ENCODE measurements at regions not wholly inside any gene's neighbourhood (a gene's known extent, or its start where the extent isn't known, plus 50 kb on each side); places are given as distances from the start of the nearest gene placed in this dataset.

- Mint-ChIP-seq H3K36me3 (no peaks in the 10 kb centered on the region), H3K27ac (no peak overlapping the region), H3K4me3 (no peak overlapping the region), H3K9me3 (peaks cover 5 to 6% of the 10 kb centered on the region in 2 donors), H3K27me3 (ENCODE audit: low read depth in 2 of 2) (peaks cover 0 to 3% of the 10 kb centered on the region in 2 donors), H3K4me1 (no peaks in the 10 kb centered on the region)
- Histone ChIP-seq H3K4me1 (ENCODE audit: control insufficient read depth, insufficient read depth, low read length) (no peaks in the 10 kb centered on the region), H3K36me3 (ENCODE audit: control insufficient read depth, insufficient read depth, low read length) (no peaks in the 10 kb centered on the region), H3K27ac (ENCODE audit: low read length) (no peak overlapping the region), H3K9me3 (ENCODE audit: control insufficient read depth, insufficient read depth, low read length) (no peaks in the 10 kb centered on the region), H3K4me3 (ENCODE audit: low read length) (no peak overlapping the region), H3K27me3 (ENCODE audit: control insufficient read depth, insufficient read depth, low read length) (no peaks in the 10 kb centered on the region)
- TF ChIP-seq CTCF (IDR thresholded peaks at IDR 0.05) = no peak
- intact Hi-C loops (cut with micrococcal nuclease) = no loop called here
- DNase-seq = no peak
- no peak for ATAC-seq
- 100% methylated on average over 1 of the region's 2 CpGs for WGBS (ENCODE audit: insufficient coverage)
Observed at GRCh38 chr10:63884426-63884825, 363.2 kb downstream of the REEP3 start.

GRCh38 chr10:63885156-63885555 lies 364.0 kb downstream of the REEP3 start:
- Histone ChIP-seq H3K36me3 (ENCODE audit: control insufficient read depth, insufficient read depth, low read length) (no peaks in the 10 kb centered on the region), H3K4me1 (ENCODE audit: control insufficient read depth, insufficient read depth, low read length) (no peaks in the 10 kb centered on the region), H3K4me3 (ENCODE audit: low read length) (no peak overlapping the region), H3K27ac (ENCODE audit: low read length) (no peak overlapping the region), H3K9me3 (ENCODE audit: control insufficient read depth, insufficient read depth, low read length) (no peaks in the 10 kb centered on the region), H3K27me3 (ENCODE audit: control insufficient read depth, insufficient read depth, low read length) (no peaks in the 10 kb centered on the region)
- Mint-ChIP-seq H3K4me1 (no peaks in the 10 kb centered on the region), H3K36me3 (no peaks in the 10 kb centered on the region), H3K4me3 (no peak overlapping the region), H3K27ac (no peak overlapping the region), H3K27me3 (ENCODE audit: low read depth in 2 of 2) (peaks cover 0 to 3% of the 10 kb centered on the region in 2 donors), H3K9me3 (peaks cover 5 to 6% of the 10 kb centered on the region in 2 donors)
- TF ChIP-seq CTCF (IDR thresholded peaks at IDR 0.05) = no peak
- no peak for ATAC-seq
- intact Hi-C loops (cut with micrococcal nuclease) = no loop called here
- DNase-seq = no peak

- no peak for TF ChIP-seq CTCF (IDR thresholded peaks at IDR 0.05)
- Histone ChIP-seq H3K4me1 (ENCODE audit: control insufficient read depth, insufficient read depth, low read length) (no peaks in the 10 kb centered on the region), H3K27me3 (ENCODE audit: control insufficient read depth, insufficient read depth, low read length) (no peaks in the 10 kb centered on the region), H3K36me3 (ENCODE audit: control insufficient read depth, insufficient read depth, low read length) (no peaks in the 10 kb centered on the region), H3K9me3 (ENCODE audit: control insufficient read depth, insufficient read depth, low read length) (no peaks in the 10 kb centered on the region), H3K27ac (ENCODE audit: low read length) (no peak overlapping the region), H3K4me3 (ENCODE audit: low read length) (no peak overlapping the region)
- Mint-ChIP-seq H3K27me3 (ENCODE audit: low read depth in 2 of 2) (peaks cover 0 to 3% of the 10 kb centered on the region in 2 donors), H3K4me1 (no peaks in the 10 kb centered on the region), H3K36me3 (no peaks in the 10 kb centered on the region), H3K9me3 (peaks cover 0 to 2% of the 10 kb centered on the region in 2 donors), H3K27ac (no peak overlapping the region), H3K4me3 (no peak overlapping the region)
- DNase-seq (no peak), ATAC-seq (no peak)
- intact Hi-C loops (cut with micrococcal nuclease) = no loop called here
- WGBS (ENCODE audit: insufficient coverage) = 93% methylated on average over 4 of the region's 4 CpGs
Observed at GRCh38 chr10:63886281-63887022, 365.3 kb downstream of the REEP3 start.

GRCh38 chr10:63887023-63887589 lies 365.9 kb downstream of the REEP3 start:
- H3K4me1 ChIP-seq (ENCODE audit: control insufficient read depth, insufficient read depth, low read length) = no peaks in the 10 kb centered on the region
- H3K36me3 ChIP-seq (ENCODE audit: control insufficient read depth, insufficient read depth, low read length) = no peaks in the 10 kb centered on the region
- Mint-ChIP-seq H3K27ac (no peak overlapping the region), H3K36me3 (no peaks in the 10 kb centered on the region), H3K27me3 (ENCODE audit: low read depth in 2 of 2) (no peaks in the 10 kb centered on the region), H3K4me3 (no peak overlapping the region), H3K9me3 (peaks cover 0 to 2% of the 10 kb centered on the region in 2 donors), H3K4me1 (no peaks in the 10 kb centered on the region)
- H3K9me3 ChIP-seq (ENCODE audit: control insufficient read depth, insufficient read depth, low read length) = no peaks in the 10 kb centered on the region
- DNase-seq (no peak), ATAC-seq (no peak)
- intact Hi-C loops (cut with micrococcal nuclease) = no loop called here
- H3K27ac ChIP-seq (ENCODE audit: low read length) = no peak overlapping the region
- no peak overlapping the region for H3K4me3 ChIP-seq (ENCODE audit: low read length)
- WGBS (ENCODE audit: insufficient coverage) = 86% methylated on average over 11 of the region's 11 CpGs
- H3K27me3 ChIP-seq (ENCODE audit: control insufficient read depth, insufficient read depth, low read length) = no peaks in the 10 kb centered on the region
- no peak for TF ChIP-seq CTCF (IDR thresholded peaks at IDR 0.05)

All from natural killer cell (primary cell).